Transverse colon (tissue), 4 donors: ENCODE measurements at regions not wholly inside any gene's neighbourhood (a gene's known extent, or its start where the extent isn't known, plus 50 kb on each side); places are given as distances from the start of the nearest gene placed in this dataset.

Experiments used
- CTCF ChIP-seq, 5 experiments: fragments of 200-600 bp in 3 of 5; fragments of 450-650 bp in 2 of 5; sonication (generic) in 3 of 5; IDR thresholded peaks; 1 replicate in 2 of 5; 2 replicates in 3 of 5; pipeline ENCODE4 v1.5.1; 2016 to 2017; ENCODE audit warnings: antibody characterized with exemption in 5 of 5, inconsistent platforms in 3 of 5, mild to moderate bottlenecking in 2 of 5, moderate library complexity in 1 of 5
- EP300 ChIP-seq: sonication (generic); formaldehyde crosslinking; IDR thresholded peaks from one replicate; pipeline ENCODE4 v1.6.1; 2017; ENCODE audit warnings: antibody characterized with exemption, low read depth
- POLR2A ChIP-seq: fragments of 450-650 bp; IDR thresholded peaks from one replicate; pipeline ENCODE4 v1.6.1; 2016; ENCODE audit warnings: antibody characterized with exemption, mild to moderate bottlenecking, moderate library complexity
- POLR2AphosphoS5 ChIP-seq, 3 donors: sonication (generic); formaldehyde crosslinking; IDR thresholded peaks; one replicate each; pipeline ENCODE4 v1.6.1; 2016; ENCODE audit warnings: antibody characterized with exemption in 3 of 3

- TF ChIP-seq CTCF (IDR thresholded peaks at IDR 0.05) (no peak), POLR2A (no peak), EP300 (no peak), POLR2AphosphoS5 (IDR thresholded peaks at IDR 0.05) (no peak)
Measured at GRCh38 chr11:116177521-116178210, 595.1 kb downstream of the BUD13 start.
